VCaP (cell line): ENCODE measurements at regions not wholly inside any gene's neighbourhood (a gene's known extent, or its start where the extent isn't known, plus 50 kb on each side); places are given as distances from the start of the nearest gene placed in this dataset.
"Not testable (repeated sequence)": the region's sequence is repeated elsewhere in the genome, so short reads cannot be mapped to it uniquely, and the experiment has no call there.

Source experiments
- H3K27ac ChIP-seq: fragments of 450-650 bp; 2 replicates; pipeline ENCODE4 v1.5.1; 2017
- CTCF ChIP-seq: fragments of 450-650 bp; conservative IDR thresholded peaks from 2 replicates; pipeline ENCODE4 v1.5.1; 2017; ENCODE audit warnings: mild to moderate bottlenecking, moderate library complexity

DNA sequence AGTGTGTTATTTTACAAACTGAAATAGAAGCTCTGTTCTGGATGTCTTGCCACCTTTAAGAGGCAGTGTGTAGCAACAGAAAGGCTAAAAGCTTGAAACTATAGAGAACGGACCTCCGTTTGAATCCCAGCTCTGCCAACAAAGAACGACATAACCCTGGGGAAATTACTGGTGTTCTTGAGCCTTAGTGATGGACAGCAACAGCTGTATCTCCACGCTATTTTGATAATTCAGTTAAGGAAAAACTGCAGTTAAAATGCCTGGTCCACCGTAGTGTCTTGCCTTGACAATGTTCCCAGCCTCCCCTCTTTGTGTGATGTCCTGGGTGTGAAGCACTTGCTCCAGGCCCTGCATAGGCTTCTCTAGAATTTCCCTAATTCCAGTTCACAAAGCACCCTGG lies 256.8 kb upstream of the HS3ST1 start:
- TF ChIP-seq CTCF, result no peak
- no peak overlapping the region for H3K27ac ChIP-seq

DNA sequence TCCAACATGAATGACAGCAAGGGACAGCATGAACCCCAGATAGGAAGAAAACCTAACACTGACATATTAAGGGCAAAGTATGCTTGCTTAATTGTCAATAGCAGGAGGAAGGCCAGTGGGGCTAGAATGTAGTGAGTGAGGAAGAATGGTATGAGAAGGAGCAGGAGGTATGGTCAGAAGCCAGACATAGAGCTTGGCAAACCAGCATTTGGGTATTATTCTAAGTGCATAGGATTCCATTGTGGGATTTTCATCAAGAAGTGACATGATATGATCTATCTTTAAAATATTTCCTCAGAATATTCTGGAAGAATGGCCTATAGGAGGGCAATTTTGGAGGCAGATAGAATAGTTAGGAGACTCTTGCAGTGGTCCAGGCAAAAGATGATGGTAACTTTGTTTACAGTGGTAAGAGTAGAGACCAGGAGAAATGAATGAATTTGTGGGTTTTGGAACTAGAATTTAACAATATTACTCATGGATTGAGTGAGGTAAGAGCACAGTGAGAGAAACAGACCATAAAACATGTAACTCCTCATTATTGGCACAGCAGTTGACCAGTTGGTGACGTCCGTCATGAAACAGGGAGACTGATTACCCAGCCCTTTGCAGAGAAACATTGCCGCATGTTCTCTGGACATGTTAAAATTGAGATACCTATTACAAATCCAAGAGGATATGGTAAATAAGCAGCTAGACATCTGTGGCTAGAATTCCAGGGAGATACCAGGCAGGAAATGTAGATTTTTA lies 246.5 kb upstream of the HS3ST1 start:
- no peak overlapping the region for H3K27ac ChIP-seq
- no peak for TF ChIP-seq CTCF

DNA sequence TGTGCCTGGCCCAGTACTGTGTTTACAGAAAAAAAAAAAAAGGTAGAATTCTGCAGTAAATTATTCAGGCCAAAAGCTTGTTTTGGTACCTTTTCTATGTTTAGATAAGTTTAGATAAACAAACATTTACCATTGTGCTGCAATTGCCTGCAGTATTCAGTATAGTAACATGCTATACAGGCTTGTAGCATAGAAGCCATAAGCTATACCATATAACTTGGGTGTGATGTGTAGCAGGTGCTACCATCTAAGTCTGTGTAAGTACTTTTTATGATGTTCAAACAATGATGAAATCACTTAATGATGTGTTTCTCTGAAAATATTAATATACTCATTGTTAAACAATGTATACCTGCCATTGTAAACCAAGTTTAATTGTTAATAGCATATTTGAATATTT lies 241.6 kb upstream of the HS3ST1 start:
- no peak for TF ChIP-seq CTCF
- no peak overlapping the region for H3K27ac ChIP-seq

DNA sequence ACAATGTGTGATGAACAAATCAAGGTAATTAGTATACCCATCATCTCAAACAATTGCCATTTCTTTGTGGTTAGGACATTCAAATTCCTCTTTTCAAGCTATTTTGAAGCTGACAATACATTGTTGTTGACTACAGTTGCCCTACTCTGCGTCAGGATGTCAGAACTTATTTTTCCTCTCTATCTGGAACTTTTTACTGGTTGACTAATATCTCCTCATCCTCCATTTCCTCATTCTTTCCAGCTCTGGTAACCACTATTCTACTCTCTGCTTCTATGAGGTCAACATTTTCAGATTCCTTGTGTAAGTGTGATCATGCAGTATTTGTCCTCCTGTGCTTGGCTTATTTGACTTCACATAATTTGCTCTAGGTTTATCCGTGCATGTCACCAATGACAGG lies 240.5 kb upstream of the HS3ST1 start:
- H3K27ac ChIP-seq, result no peak overlapping the region
- no peak for TF ChIP-seq CTCF

GRCh38 chr4:11663114-11663513 lies 234.4 kb upstream of the HS3ST1 start:
- H3K27ac ChIP-seq, result no peak overlapping the region
- TF ChIP-seq CTCF, result no peak

DNA sequence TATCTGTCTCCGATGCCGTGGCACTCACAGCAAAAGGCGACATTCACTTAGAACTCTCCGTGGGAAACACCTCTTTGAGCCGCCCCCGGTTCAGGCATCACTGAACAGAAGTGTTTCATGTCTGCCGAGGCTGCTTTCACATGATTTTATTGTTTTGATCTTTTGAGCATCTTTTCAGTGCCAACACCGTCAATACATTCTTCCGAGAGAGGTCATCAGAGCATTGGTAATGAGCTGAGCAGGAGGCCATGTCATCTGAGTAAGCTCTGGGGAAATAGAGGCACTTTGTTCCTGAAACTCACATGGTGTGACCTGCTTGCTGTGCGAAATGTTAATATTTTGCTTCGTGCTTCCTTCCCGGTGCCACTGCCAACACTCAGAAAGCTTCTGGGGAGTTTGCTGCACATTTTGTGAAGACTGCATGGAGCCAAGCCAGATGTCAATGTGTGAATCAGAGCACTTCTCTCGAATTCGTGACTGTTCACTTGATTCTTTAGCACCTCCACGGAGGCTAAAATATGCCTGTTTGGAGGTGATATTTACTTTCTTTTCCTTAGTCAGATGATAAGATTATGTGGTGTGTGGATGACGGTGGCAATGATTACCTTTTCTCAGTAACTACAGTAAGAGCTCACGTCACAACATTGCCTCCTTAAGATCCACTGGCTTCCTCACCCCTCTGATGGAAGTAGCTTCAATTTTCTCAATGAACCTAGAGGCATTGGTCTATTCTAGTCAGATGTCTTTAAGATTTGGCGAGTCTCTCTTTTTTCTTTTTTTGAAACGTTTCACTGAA lies 222.3 kb upstream of the HS3ST1 start:
- no peak; the same call in 1 of the 2 replicates for TF ChIP-seq CTCF
- H3K27ac ChIP-seq, result peak overlapping the region; percentile 21; the same call in 1 of the 2 replicates

GRCh38 chr4:11647433-11647832 lies 218.7 kb upstream of the HS3ST1 start:
- H3K27ac ChIP-seq, result no peak overlapping the region
- TF ChIP-seq CTCF, result no peak

GRCh38 chr4:11643081-11643480 lies 214.4 kb upstream of the HS3ST1 start:
- H3K27ac ChIP-seq, result not testable (repeated sequence)
